IMR-90 (cell line): ENCODE measurements at regions not wholly inside any gene's neighbourhood (a gene's known extent, or its start where the extent isn't known, plus 50 kb on each side); places are given as distances from the start of the nearest gene placed in this dataset.

Source experiments
- ATAC-seq: fragments of 200-7000 bp; cut with Tn5 transposase; 2 replicates; pipeline ENCODE4 v1.9.1; 2020; ENCODE audit warnings: low read depth, mild to moderate bottlenecking, moderate library complexity
- BruUV-seq: library from RNA; stranded (reverse); fragments of 400-500 nt; replicated peaks from 2 replicates; lab custom pipeline; 2021; lab: Mats Ljungman, UMichigan
- CTCF ChIA-PET: fragments of 300-600 bp; formaldehyde crosslinking; extraction: SDS; loops from one replicate; lab custom pipeline; 2021; ENCODE audit warnings: antibody characterized with exemption; lab: Yijun Ruan, JAX
- POLR2A ChIA-PET: fragments of 300-600 bp; sonication (Branson Sonifier 250); formaldehyde crosslinking; loops from one replicate; lab custom pipeline; 2022; ENCODE audit warnings: antibody characterized with exemption; ENCODE audit not compliant: unreplicated experiment; lab: Charles Lee
- DNase-seq: peaks from one replicate; pipeline ENCODE4 v3.0.0; 2013
- H2AFZ ChIP-seq: replicated peaks from 2 replicates; pipeline ENCODE3; 2013; ENCODE audit warnings: low read length, mild to moderate bottlenecking; ENCODE audit not compliant: poor library complexity
- H2AK5ac ChIP-seq: 2 replicates; pipeline ENCODE4 v1.6.1; 2013; ENCODE audit warnings: low read depth, low read length, inconsistent platforms
- H2AK9ac ChIP-seq: replicated peaks from 2 replicates; pipeline ENCODE3; 2013; ENCODE audit warnings: mild to moderate bottlenecking, low read depth, low read length, moderate library complexity; ENCODE audit not compliant: poor library complexity
- H2BK120ac ChIP-seq: 2 replicates; pipeline ENCODE4 v1.6.1; 2013; ENCODE audit warnings: low read depth, low read length, inconsistent platforms
- H2BK15ac ChIP-seq: 3 replicates; pipeline ENCODE4 v1.6.1; 2013; ENCODE audit warnings: low read depth, low read length, inconsistent platforms
- H2BK20ac ChIP-seq: 2 replicates; pipeline ENCODE4 v1.6.1; 2013; ENCODE audit warnings: low read depth, mild to moderate bottlenecking, inconsistent platforms, low read length, moderate library complexity
- H2BK5ac ChIP-seq: 2 replicates; pipeline ENCODE4 v1.6.1; 2013; ENCODE audit warnings: mild to moderate bottlenecking, low read depth, low read length, inconsistent platforms; ENCODE audit not compliant: poor library complexity, severe bottlenecking
- H3K14ac ChIP-seq: replicated peaks from 2 replicates; pipeline ENCODE4 v1.6.1; 2013; ENCODE audit warnings: low read depth, low read length, inconsistent platforms
- H3K18ac ChIP-seq: 2 replicates; pipeline ENCODE4 v1.6.1; 2013; ENCODE audit warnings: low read depth, low read length, control low read depth
- H3K23ac ChIP-seq: 2 replicates; pipeline ENCODE4 v1.6.1; 2013; ENCODE audit warnings: low read depth, low read length, inconsistent platforms
- H3K27ac ChIP-seq: 2 replicates; pipeline ENCODE4 v1.5.1; 2013; ENCODE audit warnings: mild to moderate bottlenecking, control low read depth, low read length; ENCODE audit not compliant: insufficient read depth
- H3K27me3 ChIP-seq: 2 replicates; pipeline ENCODE4 v1.6.1; 2013; ENCODE audit warnings: low read length; ENCODE audit not compliant: control insufficient read depth, insufficient read depth
- H3K36me3 ChIP-seq: 2 replicates; pipeline ENCODE4 v1.6.1; 2013; ENCODE audit warnings: low read length, mixed read lengths; ENCODE audit not compliant: control insufficient read depth, insufficient read depth
- H3K4ac ChIP-seq: 2 replicates; pipeline ENCODE4 v1.6.1; 2013; ENCODE audit warnings: low read depth, low read length, inconsistent platforms
- H3K4me1 ChIP-seq: 2 replicates; pipeline ENCODE4 v1.6.1; 2013; ENCODE audit warnings: low read length, mixed read lengths; ENCODE audit not compliant: control insufficient read depth, insufficient read depth
- H3K4me2 ChIP-seq: 2 replicates; pipeline ENCODE4 v1.6.1; 2013; ENCODE audit warnings: low read depth, mild to moderate bottlenecking, control low read depth, low read length, moderate library complexity
- H3K4me3 ChIP-seq: 2 replicates; pipeline ENCODE4 v1.5.1; 2013; ENCODE audit warnings: low read depth, mild to moderate bottlenecking, control low read depth, low read length, moderate library complexity; ENCODE audit not compliant: insufficient read depth
- H3K56ac ChIP-seq: 2 replicates; pipeline ENCODE4 v1.6.1; 2013; ENCODE audit warnings: low read length, inconsistent platforms; ENCODE audit not compliant: insufficient read depth; ENCODE audit errors: extremely low read depth
- H3K79me1 ChIP-seq, 2 experiments: 2 replicates each; pipeline ENCODE4 v1.6.1; 2013; ENCODE audit warnings: low read length in 2 of 2, inconsistent platforms in 1 of 2, low read depth in 1 of 2
- H3K9ac ChIP-seq: 2 replicates; pipeline ENCODE4 v1.6.1; 2013; ENCODE audit warnings: low read depth, low read length, control low read depth
- H3K9me1 ChIP-seq: 2 replicates; pipeline ENCODE4 v1.6.1; 2013; ENCODE audit warnings: low read length, inconsistent platforms; ENCODE audit not compliant: insufficient read depth
- H3K9me3 ChIP-seq: 2 replicates; pipeline ENCODE4 v1.6.1; 2013; ENCODE audit warnings: low read length; ENCODE audit not compliant: control insufficient read depth, insufficient read depth
- H4K20me1 ChIP-seq: 2 replicates; pipeline ENCODE4 v1.6.1; 2013; ENCODE audit warnings: low read length, inconsistent platforms; ENCODE audit not compliant: insufficient read depth
- H4K5ac ChIP-seq: 2 replicates; pipeline ENCODE4 v1.6.1; 2013; ENCODE audit warnings: mild to moderate bottlenecking, low read depth, low read length, control low read depth
- H4K8ac ChIP-seq, 2 experiments: 2 replicates each; pipeline ENCODE4 v1.6.1; 2013; ENCODE audit warnings: low read depth in 2 of 2, low read length in 2 of 2, control low read depth in 1 of 2, inconsistent platforms in 1 of 2
- H4K91ac ChIP-seq: 2 replicates; pipeline ENCODE4 v1.6.1; 2013; ENCODE audit warnings: low read depth, low read length, inconsistent platforms; ENCODE audit not compliant: insufficient read depth
- CHD1 ChIP-seq: IDR thresholded peaks from 2 replicates; pipeline ENCODE4 v1.6.1; 2012; ENCODE audit warnings: low read depth, low read length, improper control_type of control experiment
- MAFK ChIP-seq: IDR thresholded peaks from 2 replicates; pipeline ENCODE4 v1.6.1; 2012; ENCODE audit warnings: low read depth, low read length, improper control_type of control experiment
- MAZ ChIP-seq: IDR thresholded peaks from 2 replicates; pipeline ENCODE4 v1.6.1; 2012; ENCODE audit warnings: low read depth, mild to moderate bottlenecking, low read length, improper control_type of control experiment, moderate library complexity, borderline replicate concordance
- MXI1 ChIP-seq: IDR thresholded peaks from 2 replicates; pipeline ENCODE4 v1.6.1; 2012; ENCODE audit warnings: low read depth, mild to moderate bottlenecking, low read length, moderate library complexity, borderline replicate concordance
- SMC3 ChIP-seq: fragments of 150-350 bp; IDR thresholded peaks from 2 replicates; pipeline ENCODE4 v1.6.1; 2016; ENCODE audit warnings: low read depth, mild to moderate bottlenecking, antibody characterized with exemption, low read length, moderate library complexity
- WGBS, 2 experiments: methylation state at CpG; one replicate each; pipeline versions ENCODE4 v1.1.5 to v1.1.7; 2013; ENCODE audit warnings: missing lambda C conversion rate in 2 of 2; ENCODE audit not compliant: insufficient read length in 1 of 2; ENCODE audit errors: extremely low coverage in 2 of 2; 5-methylcytosine and 5-hydroxymethylcytosine counted together
- dilution Hi-C: fragments of 300-500 bp; cut with HindIII; formaldehyde crosslinking; loops from one replicate; pipeline ENCODE4 v1.14.3; 2018; ENCODE audit warnings: low sequenced_read_pairs; ENCODE audit not compliant: unreplicated experiment
- in situ Hi-C: fragments of 300-500 bp; cut with MboI; formaldehyde crosslinking; loops from 3 replicates; pipeline ENCODE4 v1.14.3; 2019; ENCODE audit warnings: low sequenced_read_pairs, inconsistent platforms, mixed read lengths
- intact Hi-C: fragments of 100-400 bp; cut with micrococcal nuclease; formaldehyde crosslinking; loops from 2 replicates; pipeline ENCODE4 v1.10.0; 2022

GRCh38 chr12:114744691-114745090, 60.7 kb upstream of the TBX3 start:
- Histone ChIP-seq H3K23ac (peak overlapping the region; percentile 75), H2AK5ac (peak overlapping the region; percentile 37; the same call in 1 of the 2 replicates), H3K4ac (peak overlapping the region; percentile 79), H3K4me1 (peaks cover 34% of the 10 kb centered on the region), H2BK15ac (peak overlapping the region; percentile 73; the same call in 1 of the 3 replicates), H3K9me3 (no peaks in the 10 kb centered on the region), H2AK9ac (peak overlapping the region; percentile 26), H2BK20ac (peak overlapping the region; percentile 85), H3K14ac (peak overlapping the region; percentile 50), H2BK5ac (peak overlapping the region; percentile 69), H4K8ac (peak overlapping the region; percentile 61 to 68), H3K27ac (peak overlapping the region; percentile 89), H3K4me2 (peak overlapping the region; percentile 57), H3K4me3 (no peak overlapping the region), H4K91ac (peak overlapping the region; percentile 70), H4K5ac (peak overlapping the region; percentile 32), H2BK120ac (peak overlapping the region; percentile 89), H2AFZ (peak overlapping the region; percentile 81), H3K9me1 (peaks cover 17% of the 10 kb centered on the region), H3K36me3 (no peaks in the 10 kb centered on the region), H3K18ac (peak overlapping the region; percentile 38), H3K9ac (peak overlapping the region; percentile 34; the same call in 1 of the 2 replicates), H4K20me1 (no peaks in the 10 kb centered on the region; the same call in 1 of the 2 replicates), H3K56ac (peak overlapping the region; percentile 70; the same call in 1 of the 2 replicates), H3K27me3 (no peaks in the 10 kb centered on the region), H3K79me1 (peaks cover 0 to 10% of the 10 kb centered on the region in 2 experiments; a peak in 1 of 4 replicates)
- ATAC-seq (peak; percentile 83), DNase-seq (peak; percentile 93)
- peak; percentile 23; the same call in 1 of the 2 replicates for TF ChIP-seq MAFK
- TF ChIP-seq SMC3, result 0 out of 2 replicates have a peak, but pooled peaks have one; percentile 12
- TF ChIP-seq MXI1, result no peak
- no peak for TF ChIP-seq CHD1
- TF ChIP-seq MAZ, result 0 out of 2 replicates have a peak, but pooled peaks have one; percentile 7
- dilution Hi-C loops, result no loop called here
- in situ Hi-C loops, result no loop called here
- no TSS peak for BruUV-seq
- WGBS, 2 experiments, result 20% methylated on average over 2 of the region's 15 CpGs; no CpG with 5 or more reads in 1 of the 2 experiments
- intact Hi-C loops, result loop anchor here (2.0 kb wide), 1 partner anchor 60 kb away; the partner anchor contains the start of gene TBX3
- POLR2A ChIA-PET, result interaction anchor here (1.0 kb wide), 1 partner anchor 53 kb away, joined by 3 read pairs; no protein-coding TSS in a partner anchor
- CTCF ChIA-PET, result interaction anchor here (1.5 to 2.2 kb wide), 2 partner anchors 32 to 49 kb away, joined by 4 to 5 read pairs; no protein-coding TSS in a partner anchor
